Thoracic aorta (tissue), 2 donors: ENCODE measurements at regions not wholly inside any gene's neighbourhood (a gene's known extent, or its start where the extent isn't known, plus 50 kb on each side); places are given as distances from the start of the nearest gene placed in this dataset.
"Not testable (repeated sequence)": the region's sequence is repeated elsewhere in the genome, so short reads cannot be mapped to it uniquely, and the experiment has no call there.

ENCODE experiments used
- ATAC-seq: fragments of 150-250 bp; one replicate; pipeline ENCODE4 v1.8.0; 2017; ENCODE audit warnings: low read depth; ENCODE audit not compliant: insufficient number of reproducible peaks, low FRiP score
- DNase-seq: peaks from one replicate; pipeline ENCODE4 v3.0.0-alpha.2; 2020; ENCODE audit warnings: low spot score
- H3K27ac ChIP-seq, 2 donors: fragments of 200-600 bp; sonication (generic); 1 replicate in 1 of 2; 2 replicates in 1 of 2; pipeline ENCODE4 v1.5.1; 2016; ENCODE audit warnings: mild to moderate bottlenecking in 2 of 2, moderate library complexity in 2 of 2
- H3K27me3 ChIP-seq: fragments of 200-600 bp; sonication (generic); replicated peaks from 2 replicates; pipeline ENCODE4 v1.6.0; 2016; ENCODE audit warnings: mild to moderate bottlenecking; ENCODE audit not compliant: insufficient read depth
- H3K36me3 ChIP-seq: fragments of 200-600 bp; sonication (generic); one replicate; pipeline ENCODE4 v1.5.1; 2016
- H3K4me1 ChIP-seq, 2 donors: fragments of 200-600 bp; sonication (generic); 1 replicate in 1 of 2; 2 replicates in 1 of 2; pipeline versions ENCODE4 v1.5.1 to v1.6.0; 2016; ENCODE audit warnings: low read depth in 2 of 2, mild to moderate bottlenecking in 1 of 2; ENCODE audit not compliant: control insufficient read depth in 1 of 2
- H3K4me3 ChIP-seq: fragments of 200-600 bp; sonication (generic); 2 replicates; pipeline ENCODE4 v1.5.1; 2016; ENCODE audit warnings: mild to moderate bottlenecking
- H3K9me3 ChIP-seq: fragments of 200-600 bp; sonication (generic); 2 replicates; pipeline ENCODE4 v1.5.1; 2016
- CTCF ChIP-seq: fragments of 200-600 bp; sonication (generic); IDR thresholded peaks from one replicate; pipeline ENCODE4 v1.5.1; 2019; ENCODE audit warnings: antibody characterized with exemption

- H3K36me3 ChIP-seq, result no peaks in the 10 kb centered on the region
- H3K4me3 ChIP-seq, result no peak overlapping the region
- H3K4me1 ChIP-seq, result no peaks in the 10 kb centered on the region
- no peak for DNase-seq
- no peak for ATAC-seq
- no peaks in the 10 kb centered on the region for H3K27me3 ChIP-seq
- no peaks in the 10 kb centered on the region for H3K9me3 ChIP-seq
- no peak for TF ChIP-seq CTCF
- H3K27ac ChIP-seq, result no peak overlapping the region
Observed at GRCh38 chr2:20949256-20949655, 94.6 kb downstream of the APOB start.

- no peak for TF ChIP-seq CTCF
- no peaks in the 10 kb centered on the region for H3K36me3 ChIP-seq
- H3K27ac ChIP-seq, result no peak overlapping the region
- no peaks in the 10 kb centered on the region for H3K9me3 ChIP-seq
- H3K4me3 ChIP-seq, result no peak overlapping the region
- ATAC-seq, result no peak
- H3K4me1 ChIP-seq, result peaks cover 0 to 16% of the 10 kb centered on the region in 2 donors
- no peaks in the 10 kb centered on the region for H3K27me3 ChIP-seq
- DNase-seq, result no peak
Observed at GRCh38 chr2:20946468-20946867, 97.4 kb downstream of the APOB start.

GRCh38 chr2:20943721-20944120, 100.2 kb downstream of the APOB start:
- peaks cover 0 to 16% of the 10 kb centered on the region in 2 donors for H3K4me1 ChIP-seq
- DNase-seq, H3K36me3 ChIP-seq, ATAC-seq, H3K4me3 ChIP-seq, H3K9me3 ChIP-seq, H3K27me3 ChIP-seq, H3K27ac ChIP-seq: not testable (repeated sequence)

GRCh38 chr2:20942646-20943125, 101.2 kb downstream of the APOB start:
- Histone ChIP-seq H3K4me3 (no peak overlapping the region), H3K36me3 (no peaks in the 10 kb centered on the region), H3K9me3 (no peaks in the 10 kb centered on the region), H3K27ac (peak overlapping the region in 1 of 2 donors; percentile 14), H3K27me3 (no peaks in the 10 kb centered on the region), H3K4me1 (peaks cover 0 to 16% of the 10 kb centered on the region in 2 donors)
- no peak for ATAC-seq
- no peak for TF ChIP-seq CTCF
- DNase-seq, result no peak

GRCh38 chr2:20940856-20941255, 103.0 kb downstream of the APOB start:
- H3K4me1 ChIP-seq, result peaks cover 0 to 16% of the 10 kb centered on the region in 2 donors
- H3K27me3 ChIP-seq, result no peaks in the 10 kb centered on the region
- no peak for ATAC-seq
- no peaks in the 10 kb centered on the region for H3K36me3 ChIP-seq
- no peak overlapping the region for H3K4me3 ChIP-seq
- no peak for TF ChIP-seq CTCF
- no peak overlapping the region for H3K27ac ChIP-seq
- DNase-seq, result no peak
- no peaks in the 10 kb centered on the region for H3K9me3 ChIP-seq
